MM.1S (cell line): ENCODE measurements at regions not wholly inside any gene's neighbourhood (a gene's known extent, or its start where the extent isn't known, plus 50 kb on each side); places are given as distances from the start of the nearest gene placed in this dataset.
"Not testable (repeated sequence)": the region's sequence is repeated elsewhere in the genome, so short reads cannot be mapped to it uniquely, and the experiment has no call there.

ENCODE experiments used
- DNase-seq: peaks from one replicate; pipeline ENCODE4 v3.0.0-alpha.2; 2015
- H2AFZ ChIP-seq: fragments of 300-600 bp; sonication (generic); 2 replicates; pipeline ENCODE4 v1.6.0; 2016; ENCODE audit warnings: antibody characterized with exemption, low read length
- H3F3A ChIP-seq: fragments of 300-600 bp; sonication (generic); 2 replicates; pipeline ENCODE4 v1.6.1; 2016; ENCODE audit warnings: mild to moderate bottlenecking, antibody characterized with exemption, low read length, moderate library complexity, mixed read lengths; ENCODE audit not compliant: insufficient read depth
- H3K27ac ChIP-seq: fragments of 300-600 bp; sonication (generic); 2 replicates; pipeline ENCODE4 v1.5.1; 2016; ENCODE audit warnings: mild to moderate bottlenecking, low read length
- H3K27me3 ChIP-seq: fragments of 300-600 bp; sonication (generic); replicated peaks from 2 replicates; pipeline ENCODE4 v1.6.0; 2016; ENCODE audit warnings: low read length; ENCODE audit not compliant: insufficient read depth
- H3K36me3 ChIP-seq: fragments of 300-600 bp; sonication (generic); replicated peaks from 2 replicates; pipeline ENCODE4 v1.6.1; 2016; ENCODE audit warnings: mild to moderate bottlenecking, low read length, mixed read lengths; ENCODE audit not compliant: insufficient read depth
- H3K4me1 ChIP-seq: fragments of 300-600 bp; sonication (generic); 2 replicates; pipeline ENCODE4 v1.6.1; 2016; ENCODE audit warnings: low read length, mixed read lengths
- H3K4me2 ChIP-seq: fragments of 300-600 bp; sonication (generic); 2 replicates; pipeline ENCODE4 v1.6.0; 2016; ENCODE audit warnings: low read depth, low read length
- H3K4me3 ChIP-seq: fragments of 300-600 bp; sonication (generic); 2 replicates; pipeline ENCODE4 v1.5.1; 2016; ENCODE audit warnings: low read length, mixed read lengths
- H3K79me2 ChIP-seq: fragments of 300-600 bp; sonication (generic); 2 replicates; pipeline ENCODE4 v1.6.1; 2016; ENCODE audit warnings: mixed run types, low read length, mixed read lengths
- H3K9ac ChIP-seq: fragments of 300-600 bp; sonication (generic); 2 replicates; pipeline ENCODE4 v1.6.1; 2016; ENCODE audit warnings: low read length, mixed read lengths
- H3K9me2 ChIP-seq: fragments of 300-600 bp; sonication (generic); replicated peaks from 2 replicates; pipeline ENCODE4 v1.6.1; 2016; ENCODE audit warnings: mild to moderate bottlenecking, low read length, mixed read lengths; ENCODE audit not compliant: insufficient read depth
- H3K9me3 ChIP-seq: fragments of 300-600 bp; sonication (generic); replicated peaks from 2 replicates; pipeline ENCODE4 v1.6.1; 2016; ENCODE audit warnings: mild to moderate bottlenecking, low read length, mixed read lengths; ENCODE audit not compliant: insufficient read depth
- H4K20me1 ChIP-seq: fragments of 300-600 bp; sonication (generic); 2 replicates; pipeline ENCODE4 v1.6.1; 2016; ENCODE audit warnings: mild to moderate bottlenecking, low read length, moderate library complexity, mixed read lengths; ENCODE audit not compliant: insufficient read depth
- EZH2 ChIP-seq: fragments of 300-600 bp; sonication (generic); optimal IDR thresholded peaks from 2 replicates; pipeline ENCODE3; 2017; ENCODE audit warnings: low read depth, mild to moderate bottlenecking, antibody characterized with exemption, low read length, mixed read lengths
- EZH2phosphoT487 ChIP-seq: fragments of 300-600 bp; sonication (generic); IDR thresholded peaks from 2 replicates; pipeline ENCODE4 v1.6.1; 2018; ENCODE audit warnings: antibody characterized with exemption, low read length
- TF ChIP-seq, protein P1 (sequence below): fragments of 300-600 bp; sonication (generic); IDR thresholded peaks from 2 replicates; pipeline ENCODE4 v1.5.1; 2016; ENCODE audit warnings: antibody characterized with exemption, low read length, mixed read lengths

DNA sequence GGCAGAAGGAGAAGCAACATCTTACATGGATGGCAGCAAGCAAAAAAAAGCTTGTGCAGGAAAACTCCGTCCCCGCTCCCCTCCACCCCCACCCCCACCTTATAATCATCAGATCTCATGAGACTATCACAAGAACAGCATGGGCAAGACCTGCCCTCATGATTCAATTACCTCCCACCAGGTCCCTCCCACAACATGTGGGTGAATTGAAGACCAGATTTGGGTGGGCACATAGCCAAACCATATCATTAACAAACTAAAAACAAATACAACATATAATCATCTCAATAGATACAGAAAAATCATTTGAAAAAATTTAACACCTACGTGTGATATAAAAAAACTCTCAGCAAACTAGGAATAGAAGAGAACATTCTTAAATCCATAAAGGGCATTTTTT is 88.8 kb downstream of the BUD13 start:
- H3K4me1 ChIP-seq = no peaks in the 10 kb centered on the region
- TF ChIP-seq EZH2 (no peak), EZH2phosphoT487 (no peak)
- TF ChIP-seq, protein P1, sequence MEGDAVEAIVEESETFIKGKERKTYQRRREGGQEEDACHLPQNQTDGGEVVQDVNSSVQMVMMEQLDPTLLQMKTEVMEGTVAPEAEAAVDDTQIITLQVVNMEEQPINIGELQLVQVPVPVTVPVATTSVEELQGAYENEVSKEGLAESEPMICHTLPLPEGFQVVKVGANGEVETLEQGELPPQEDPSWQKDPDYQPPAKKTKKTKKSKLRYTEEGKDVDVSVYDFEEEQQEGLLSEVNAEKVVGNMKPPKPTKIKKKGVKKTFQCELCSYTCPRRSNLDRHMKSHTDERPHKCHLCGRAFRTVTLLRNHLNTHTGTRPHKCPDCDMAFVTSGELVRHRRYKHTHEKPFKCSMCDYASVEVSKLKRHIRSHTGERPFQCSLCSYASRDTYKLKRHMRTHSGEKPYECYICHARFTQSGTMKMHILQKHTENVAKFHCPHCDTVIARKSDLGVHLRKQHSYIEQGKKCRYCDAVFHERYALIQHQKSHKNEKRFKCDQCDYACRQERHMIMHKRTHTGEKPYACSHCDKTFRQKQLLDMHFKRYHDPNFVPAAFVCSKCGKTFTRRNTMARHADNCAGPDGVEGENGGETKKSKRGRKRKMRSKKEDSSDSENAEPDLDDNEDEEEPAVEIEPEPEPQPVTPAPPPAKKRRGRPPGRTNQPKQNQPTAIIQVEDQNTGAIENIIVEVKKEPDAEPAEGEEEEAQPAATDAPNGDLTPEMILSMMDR = no peak
- H3F3A ChIP-seq = no peaks in the 10 kb centered on the region
- no peaks in the 10 kb centered on the region for H3K36me3 ChIP-seq
- no peaks in the 10 kb centered on the region for H3K27me3 ChIP-seq
- no peaks in the 10 kb centered on the region for H3K79me2 ChIP-seq
- H3K27ac ChIP-seq = no peak overlapping the region
- H3K9me3 ChIP-seq = no peaks in the 10 kb centered on the region
- no peak overlapping the region for H3K4me2 ChIP-seq
- H3K9ac ChIP-seq = no peak overlapping the region
- no peaks in the 10 kb centered on the region for H4K20me1 ChIP-seq
- no peak overlapping the region for H2AFZ ChIP-seq
- no peak overlapping the region for H3K4me3 ChIP-seq
- no peak for DNase-seq
- no peaks in the 10 kb centered on the region for H3K9me2 ChIP-seq

DNA sequence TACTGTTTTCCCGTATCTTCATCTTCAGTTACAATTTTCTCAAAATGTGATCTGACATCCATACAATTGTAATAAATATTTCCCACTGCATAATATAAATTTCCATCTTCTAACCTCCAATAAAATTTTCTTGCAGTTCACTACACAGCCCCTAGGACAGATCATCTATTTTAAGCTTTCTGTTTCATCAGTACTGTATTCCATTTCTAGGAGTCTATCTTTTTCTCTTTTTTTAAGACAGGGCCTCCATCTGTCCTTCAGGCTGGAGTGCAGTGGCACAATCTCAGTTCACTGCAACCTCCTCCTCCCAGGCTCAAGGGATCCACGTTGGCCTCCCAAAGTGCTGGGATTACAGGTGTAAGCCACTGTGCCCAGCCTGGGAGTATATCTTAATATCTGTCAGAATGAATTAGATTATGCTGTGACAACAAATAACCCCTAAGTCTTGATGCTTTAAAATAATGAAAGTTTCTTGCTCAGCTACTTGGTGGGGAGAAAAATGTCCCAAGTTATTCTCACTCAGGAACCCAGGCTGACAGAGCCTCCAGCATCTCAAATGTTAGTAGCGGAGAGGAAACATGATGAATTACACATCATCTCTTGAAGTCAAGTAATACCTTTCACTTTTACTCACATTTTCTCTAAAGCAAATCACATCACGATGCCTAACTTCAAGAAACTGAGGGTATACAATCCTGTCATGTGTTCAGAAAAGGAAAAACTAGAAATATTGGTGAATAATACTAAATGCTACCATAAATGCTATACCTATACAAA is 92.2 kb downstream of the BUD13 start:
- Histone ChIP-seq H3K4me1 (no peaks in the 10 kb centered on the region), H3K4me3 (no peak overlapping the region), H3K9me3 (no peaks in the 10 kb centered on the region), H3K9ac (no peak overlapping the region), H3K27me3 (no peaks in the 10 kb centered on the region), H3K9me2 (no peaks in the 10 kb centered on the region), H3K79me2 (no peaks in the 10 kb centered on the region), H3K4me2 (no peak overlapping the region), H3K27ac (no peak overlapping the region), H4K20me1 (no peaks in the 10 kb centered on the region), H3F3A (no peaks in the 10 kb centered on the region), H2AFZ (no peak overlapping the region), H3K36me3 (no peaks in the 10 kb centered on the region)
- no peak for DNase-seq
- no peak for TF ChIP-seq EZH2phosphoT487
- TF ChIP-seq, protein P1 = no peak
- no peak for TF ChIP-seq EZH2

DNA sequence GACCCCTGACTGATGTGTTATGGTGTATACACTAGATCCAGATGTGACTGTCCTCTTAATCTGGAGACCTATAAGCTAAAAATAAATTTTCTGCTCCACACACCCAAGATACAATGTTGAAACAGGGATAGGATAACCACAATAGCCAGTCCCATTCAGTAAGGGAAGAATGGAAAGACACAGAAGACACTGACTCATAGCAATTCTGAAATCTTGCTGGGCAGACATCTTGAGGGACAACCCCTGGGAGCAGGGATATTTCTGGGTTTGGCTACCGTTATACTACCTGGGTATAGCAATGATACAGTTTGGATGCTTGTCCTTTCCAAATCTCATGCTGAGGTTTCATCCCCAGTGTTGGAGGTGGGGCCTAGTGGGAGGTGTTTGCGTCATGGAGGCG is 93.9 kb downstream of the BUD13 start:
- no peaks in the 10 kb centered on the region for H3K4me1 ChIP-seq
- no peaks in the 10 kb centered on the region for H3K79me2 ChIP-seq
- H3F3A ChIP-seq = no peaks in the 10 kb centered on the region

DNA sequence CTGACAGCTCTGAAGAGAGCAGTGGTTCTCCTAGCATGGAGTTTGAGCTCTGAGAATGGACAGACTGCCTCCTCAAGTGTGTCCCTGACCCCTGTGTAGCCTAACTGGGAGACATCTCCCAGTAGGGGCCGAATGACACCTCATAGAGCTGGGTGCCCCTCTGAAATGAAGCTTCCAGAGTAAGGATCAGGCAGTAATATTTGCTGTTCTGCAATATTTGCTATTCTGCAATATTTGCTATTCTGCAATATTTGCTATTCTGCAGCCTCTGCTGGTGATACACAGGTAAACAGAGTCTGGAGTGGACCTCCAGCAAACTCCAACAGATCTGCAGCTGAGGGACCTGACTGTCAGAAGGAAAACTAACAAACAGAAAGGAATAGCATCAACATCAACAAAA is 105.5 kb downstream of the BUD13 start:
- H3K79me2 ChIP-seq, DNase-seq, H3K4me1 ChIP-seq, H3K36me3 ChIP-seq, H3K27ac ChIP-seq, H3K27me3 ChIP-seq, H3K4me3 ChIP-seq, H3F3A ChIP-seq, H3K9me2 ChIP-seq, H3K4me2 ChIP-seq, H3K9ac ChIP-seq, H2AFZ ChIP-seq, H3K9me3 ChIP-seq, H4K20me1 ChIP-seq: not testable (repeated sequence)

More for the DNA sequence above, 93.9 kb downstream of the BUD13 start:
- no peak overlapping the region for H3K9ac ChIP-seq
- no peaks in the 10 kb centered on the region for H3K27me3 ChIP-seq
- no peaks in the 10 kb centered on the region for H3K36me3 ChIP-seq
- no peaks in the 10 kb centered on the region for H3K9me3 ChIP-seq
- H3K4me2 ChIP-seq = no peak overlapping the region
- H2AFZ ChIP-seq = no peak overlapping the region
- H3K4me3 ChIP-seq = no peak overlapping the region
- no peak for DNase-seq
- TF ChIP-seq EZH2phosphoT487 (no peak), EZH2 (no peak)
- TF ChIP-seq, protein P1 = no peak
- no peak overlapping the region for H3K27ac ChIP-seq
- H3K9me2 ChIP-seq = no peaks in the 10 kb centered on the region
- no peaks in the 10 kb centered on the region for H4K20me1 ChIP-seq

DNA sequence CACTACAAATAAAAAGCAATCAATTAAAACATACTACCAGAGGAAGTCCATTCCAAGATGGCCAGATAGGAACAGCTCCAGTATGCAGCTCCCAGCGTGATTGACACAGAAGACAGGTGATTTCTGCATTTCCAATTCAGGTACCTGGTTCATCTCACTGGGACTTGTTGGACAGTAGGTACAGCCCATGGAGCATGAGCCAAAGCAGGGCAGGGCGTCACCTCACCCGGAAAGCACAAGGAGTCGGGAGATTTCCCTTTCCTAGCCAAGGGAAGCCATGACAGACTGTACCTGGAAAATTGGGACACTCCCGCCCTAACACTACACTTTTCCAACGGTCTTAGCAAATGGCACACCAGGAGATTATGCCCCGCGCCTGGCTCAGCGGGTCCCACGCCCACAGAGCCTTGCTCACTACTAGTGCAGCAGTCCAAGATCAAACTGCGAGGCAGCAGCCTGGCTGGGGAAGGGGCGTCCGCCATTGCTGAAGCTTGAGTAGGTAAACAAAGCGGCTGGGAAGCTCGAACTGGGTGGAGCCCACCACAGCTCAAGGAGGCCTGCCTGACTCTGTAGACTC is 106.0 kb downstream of the BUD13 start:
- H2AFZ ChIP-seq, H4K20me1 ChIP-seq, H3K36me3 ChIP-seq, H3K79me2 ChIP-seq, H3K27me3 ChIP-seq, H3K4me3 ChIP-seq, H3K4me1 ChIP-seq, H3K9me3 ChIP-seq, H3K27ac ChIP-seq, H3F3A ChIP-seq, H3K9ac ChIP-seq, H3K4me2 ChIP-seq, DNase-seq, H3K9me2 ChIP-seq: not testable (repeated sequence)
